Vagina (tissue), 2 donors: ENCODE measurements at regions not wholly inside any gene's neighbourhood (a gene's known extent, or its start where the extent isn't known, plus 50 kb on each side); places are given as distances from the start of the nearest gene placed in this dataset.

ENCODE experiments used
- CTCF ChIP-seq, 3 experiments: fragments of 450-650 bp in 2 of 3; fragments of 200-600 bp in 1 of 3; sonication (generic) in 1 of 3; IDR thresholded peaks; one replicate each; pipeline ENCODE4 v1.5.1; 2017 to 2019; ENCODE audit warnings: antibody characterized with exemption in 3 of 3, mild to moderate bottlenecking in 2 of 3, moderate library complexity in 2 of 3
- POLR2AphosphoS5 ChIP-seq, 2 donors: sonication (generic); formaldehyde crosslinking; IDR thresholded peaks; one replicate each; pipeline ENCODE4 v1.9.0; 2017; ENCODE audit warnings: antibody characterized with exemption in 2 of 2, mild to moderate bottlenecking in 2 of 2, low read depth in 1 of 2; ENCODE audit not compliant: insufficient read depth in 1 of 2

- TF ChIP-seq CTCF (IDR thresholded peaks at IDR 0.05) (no peak), POLR2AphosphoS5 (IDR thresholded peaks at IDR 0.05; ENCODE audit: insufficient read depth in 1 of 2, low read depth in 1 of 2) (no peak)
Measured at GRCh38 chr6:43883847-43884651, 114.0 kb downstream of the VEGFA start.
